Gastrocnemius medialis (tissue), 4 donors: ENCODE measurements at regions not wholly inside any gene's neighbourhood (a gene's known extent, or its start where the extent isn't known, plus 50 kb on each side); places are given as distances from the start of the nearest gene placed in this dataset.

ENCODE experiments used
- ATAC-seq, 2 donors: fragments of 150-250 bp; one replicate each; pipeline ENCODE4 v1.9.1; 2016
- DNase-seq, 2 donors: peaks; one replicate each; pipeline ENCODE4 v3.0.0-alpha.2; 2019
- H3K27ac ChIP-seq, 4 donors: fragments of 200-600 bp; sonication (generic); 1 replicate in 1 of 4; 2 replicates in 3 of 4; pipeline ENCODE4 v1.5.1; 2016 to 2018; ENCODE audit warnings: mild to moderate bottlenecking in 2 of 4, moderate library complexity in 1 of 4
- H3K27me3 ChIP-seq, 3 donors: fragments of 200-600 bp; sonication (generic) in 2 of 3; 1 replicate in 1 of 3; 2 replicates in 2 of 3; pipeline versions ENCODE4 v1.5.1 to v1.6.0; 2016 to 2019; ENCODE audit warnings: mild to moderate bottlenecking in 1 of 3, moderate library complexity in 1 of 3
- H3K36me3 ChIP-seq, 2 donors: fragments of 200-600 bp; sonication (generic) in 1 of 2; one replicate each; pipeline ENCODE4 v1.5.1; 2017 to 2018
- H3K4me1 ChIP-seq, 2 donors: fragments of 200-600 bp; sonication (generic) in 1 of 2; one replicate each; pipeline ENCODE4 v1.5.1; 2016 to 2017; ENCODE audit warnings: mild to moderate bottlenecking in 2 of 2
- H3K4me3 ChIP-seq, 4 donors: fragments of 200-600 bp; sonication (generic) in 3 of 4; 1 replicate in 1 of 4; 2 replicates in 3 of 4; pipeline ENCODE4 v1.5.1; 2016 to 2019; ENCODE audit warnings: mild to moderate bottlenecking in 2 of 4
- H3K9me3 ChIP-seq, 3 donors: fragments of 200-600 bp; sonication (generic) in 2 of 3; 1 replicate in 1 of 3; 2 replicates in 2 of 3; pipeline ENCODE4 v1.5.1; 2016 to 2019
- POLR2A ChIP-seq, 2 donors: fragments of 450-650 bp; IDR thresholded peaks; one replicate each; pipeline ENCODE4 v1.6.1; 2017; ENCODE audit warnings: antibody characterized with exemption in 2 of 2, mild to moderate bottlenecking in 2 of 2, moderate library complexity in 2 of 2
- in situ Hi-C, 4 donors: fragments of 200-750 bp; cut with MboI; loops; one replicate each; pipeline versions ENCODE4 v1.15.0 to v1.8.0; 2017; ENCODE audit warnings: low sequenced_read_pairs in 4 of 4
- intact Hi-C: fragments of 100-400 bp; cut with DNase I; formaldehyde crosslinking; loops from one replicate; pipeline ENCODE4 v1.15.1; 2023; ENCODE audit warnings: low total_unique reads
- TF ChIP-seq, protein P1 (sequence below), 5 experiments: fragments of 450-650 bp in 3 of 5; fragments of 200-600 bp in 2 of 5; sonication (generic) in 2 of 5; IDR thresholded peaks in 4 of 5; conservative IDR thresholded peaks in 1 of 5; 1 replicate in 4 of 5; 2 replicates in 1 of 5; pipeline ENCODE4 v1.5.1; 2016 to 2019; ENCODE audit warnings: antibody characterized with exemption in 5 of 5, mild to moderate bottlenecking in 3 of 5, moderate library complexity in 3 of 5

DNA sequence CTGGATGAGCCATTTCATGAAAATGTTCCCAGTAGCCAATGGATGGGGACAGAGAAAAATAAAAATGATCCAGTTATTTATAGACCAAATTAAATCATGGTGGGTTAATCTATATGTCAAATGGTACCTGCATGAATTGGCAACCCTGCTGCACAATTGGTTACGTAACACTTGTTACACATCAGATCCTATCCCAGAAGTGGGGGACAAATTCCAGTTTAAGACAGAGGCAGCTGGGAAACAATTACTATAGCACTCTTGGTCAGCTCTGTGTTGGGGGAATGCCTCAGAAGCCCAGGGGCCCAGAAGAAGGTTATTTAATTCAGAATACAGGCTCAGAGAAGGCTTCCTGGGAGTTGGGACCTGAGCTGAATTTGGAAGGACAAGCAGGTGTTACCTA, 81.1 kb upstream of the FLT1 start:
- in situ Hi-C loops (no loop called here), intact Hi-C loops (no loop called here)
- DNase-seq (no peak), ATAC-seq (no peak)
- no peak overlapping the region for H3K27ac ChIP-seq
- no peak overlapping the region for H3K4me3 ChIP-seq
- H3K4me1 ChIP-seq, result no peaks in the 10 kb centered on the region
- no peaks in the 10 kb centered on the region for H3K9me3 ChIP-seq
- no peaks in the 10 kb centered on the region for H3K36me3 ChIP-seq
- H3K27me3 ChIP-seq, result no peaks in the 10 kb centered on the region
- TF ChIP-seq POLR2A (IDR thresholded peaks at IDR 0.05), result no peak
- TF ChIP-seq, protein P1, sequence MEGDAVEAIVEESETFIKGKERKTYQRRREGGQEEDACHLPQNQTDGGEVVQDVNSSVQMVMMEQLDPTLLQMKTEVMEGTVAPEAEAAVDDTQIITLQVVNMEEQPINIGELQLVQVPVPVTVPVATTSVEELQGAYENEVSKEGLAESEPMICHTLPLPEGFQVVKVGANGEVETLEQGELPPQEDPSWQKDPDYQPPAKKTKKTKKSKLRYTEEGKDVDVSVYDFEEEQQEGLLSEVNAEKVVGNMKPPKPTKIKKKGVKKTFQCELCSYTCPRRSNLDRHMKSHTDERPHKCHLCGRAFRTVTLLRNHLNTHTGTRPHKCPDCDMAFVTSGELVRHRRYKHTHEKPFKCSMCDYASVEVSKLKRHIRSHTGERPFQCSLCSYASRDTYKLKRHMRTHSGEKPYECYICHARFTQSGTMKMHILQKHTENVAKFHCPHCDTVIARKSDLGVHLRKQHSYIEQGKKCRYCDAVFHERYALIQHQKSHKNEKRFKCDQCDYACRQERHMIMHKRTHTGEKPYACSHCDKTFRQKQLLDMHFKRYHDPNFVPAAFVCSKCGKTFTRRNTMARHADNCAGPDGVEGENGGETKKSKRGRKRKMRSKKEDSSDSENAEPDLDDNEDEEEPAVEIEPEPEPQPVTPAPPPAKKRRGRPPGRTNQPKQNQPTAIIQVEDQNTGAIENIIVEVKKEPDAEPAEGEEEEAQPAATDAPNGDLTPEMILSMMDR (IDR thresholded peaks at IDR 0.05 in 4 of 5, conservative IDR thresholded peaks at IDR 0.05 in 1 of 5), result no peak

DNA sequence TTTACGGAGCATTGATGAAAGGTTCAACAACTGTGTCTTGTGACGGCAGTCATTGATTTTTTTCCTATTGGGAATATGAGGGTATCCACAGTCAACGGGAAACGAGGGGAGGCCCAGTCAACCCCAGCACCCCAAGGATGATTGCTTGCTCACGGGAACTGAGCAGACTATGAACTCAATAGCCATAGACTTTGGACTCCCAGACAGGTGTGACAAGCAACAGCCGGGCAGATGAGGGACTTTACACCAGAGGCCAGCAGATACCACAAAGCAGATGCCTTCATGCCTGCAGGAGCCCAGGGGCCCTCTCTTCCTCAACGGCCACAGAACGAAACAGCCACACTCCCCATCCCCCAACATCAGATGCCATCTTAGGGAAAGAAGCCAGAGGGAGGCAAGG, 80.3 kb upstream of the FLT1 start:
- in situ Hi-C loops, result no loop called here
- DNase-seq (no peak), ATAC-seq (no peak)
- Histone ChIP-seq H3K27ac (no peak overlapping the region), H3K4me1 (no peaks in the 10 kb centered on the region), H3K9me3 (no peaks in the 10 kb centered on the region), H3K36me3 (no peaks in the 10 kb centered on the region), H3K27me3 (no peaks in the 10 kb centered on the region), H3K4me3 (no peak overlapping the region)
- intact Hi-C loops, result no loop called here
- TF ChIP-seq, protein P1 (IDR thresholded peaks at IDR 0.05 in 4 of 5, conservative IDR thresholded peaks at IDR 0.05 in 1 of 5), result no peak
- no peak for TF ChIP-seq POLR2A (IDR thresholded peaks at IDR 0.05)

DNA sequence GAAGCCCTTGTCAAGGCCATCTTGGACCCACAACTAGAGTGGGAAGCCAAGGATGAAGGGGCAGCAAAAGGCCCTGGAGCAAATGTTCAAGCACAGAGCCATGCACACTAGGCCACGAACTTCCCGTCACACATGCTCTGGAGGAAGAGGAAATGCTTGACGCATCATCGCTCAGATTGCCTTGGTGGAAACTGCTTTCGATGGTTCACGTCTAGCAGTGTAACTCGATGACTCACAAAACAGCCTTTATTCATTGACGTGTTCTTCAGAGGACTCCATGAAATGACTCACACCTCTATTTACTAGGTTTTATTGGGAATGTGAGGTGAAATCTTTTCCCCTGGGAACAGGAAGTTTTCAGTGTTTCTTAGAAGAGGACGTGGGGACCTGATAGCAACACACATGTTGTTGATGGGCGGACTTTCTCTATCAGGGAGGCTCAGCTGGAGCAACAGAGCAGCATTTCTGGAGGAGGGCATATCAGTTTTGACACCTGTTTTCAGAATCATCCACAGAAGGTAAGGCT, 79.8 kb upstream of the FLT1 start:
- intact Hi-C loops, result no loop called here
- Histone ChIP-seq H3K27me3 (no peaks in the 10 kb centered on the region), H3K9me3 (no peaks in the 10 kb centered on the region), H3K4me3 (no peak overlapping the region), H3K4me1 (no peaks in the 10 kb centered on the region), H3K27ac (no peak overlapping the region), H3K36me3 (no peaks in the 10 kb centered on the region)
- peak in 1 of 2 donors; percentile 36 for ATAC-seq
- TF ChIP-seq, protein P1 (IDR thresholded peaks at IDR 0.05 in 4 of 5, conservative IDR thresholded peaks at IDR 0.05 in 1 of 5), result no peak
- TF ChIP-seq POLR2A (IDR thresholded peaks at IDR 0.05), result no peak
- in situ Hi-C loops, result no loop called here
- no peak for DNase-seq

- in situ Hi-C loops (no loop called here), intact Hi-C loops (no loop called here)
- H3K4me1 ChIP-seq, result no peaks in the 10 kb centered on the region
- no peak overlapping the region for H3K27ac ChIP-seq
- ATAC-seq (no peak), DNase-seq (no peak)
- TF ChIP-seq, protein P1 (IDR thresholded peaks at IDR 0.05 in 4 of 5, conservative IDR thresholded peaks at IDR 0.05 in 1 of 5), result no peak
- no peak for TF ChIP-seq POLR2A (IDR thresholded peaks at IDR 0.05)
- H3K27me3 ChIP-seq, result no peaks in the 10 kb centered on the region
- no peaks in the 10 kb centered on the region for H3K9me3 ChIP-seq
- no peaks in the 10 kb centered on the region for H3K36me3 ChIP-seq
- no peak overlapping the region for H3K4me3 ChIP-seq
Observed at GRCh38 chr13:28573595-28574373, 78.9 kb upstream of the FLT1 start.
